Chondrocyte (in vitro differentiated cells): ENCODE measurements at regions not wholly inside any gene's neighbourhood (a gene's known extent, or its start where the extent isn't known, plus 50 kb on each side); places are given as distances from the start of the nearest gene placed in this dataset.
"Not testable (repeated sequence)": the region's sequence is repeated elsewhere in the genome, so short reads cannot be mapped to it uniquely, and the experiment has no call there.

Experiments used
- DNase-seq: peaks from one replicate; pipeline ENCODE4 v3.0.0; 2021; ENCODE audit warnings: mixed read lengths, low spot score
- H3K27ac Mint-ChIP-seq: one replicate; pipeline ENCODE4 v1.8.0; 2021; ENCODE audit warnings: mild to moderate bottlenecking, moderate library complexity, mixed read lengths; ENCODE audit not compliant: unreplicated experiment
- H3K27me3 Mint-ChIP-seq: 2 replicates; pipeline ENCODE4 v1.8.0; 2021; ENCODE audit warnings: low read depth, mixed read lengths
- H3K36me3 Mint-ChIP-seq: 2 replicates; pipeline ENCODE4 v1.8.0; 2021; ENCODE audit warnings: low read depth, mixed read lengths
- H3K4me1 Mint-ChIP-seq: 2 replicates; pipeline ENCODE4 v1.8.0; 2021; ENCODE audit warnings: low read depth, mild to moderate bottlenecking, mixed read lengths
- H3K4me3 Mint-ChIP-seq: one replicate; pipeline ENCODE4 v1.8.0; 2021; ENCODE audit warnings: mild to moderate bottlenecking, moderate library complexity, mixed read lengths; ENCODE audit not compliant: unreplicated experiment
- H3K9me3 Mint-ChIP-seq: 2 replicates; pipeline ENCODE4 v1.8.0; 2021; ENCODE audit warnings: low read depth, mixed read lengths
- TF ChIP-seq, protein P1 (sequence below): fragments of 200-600 bp; sonication (generic); IDR thresholded peaks from 2 replicates; pipeline ENCODE4 v1.5.0; 2021; ENCODE audit warnings: antibody characterized with exemption, mild to moderate bottlenecking, moderate library complexity

DNA sequence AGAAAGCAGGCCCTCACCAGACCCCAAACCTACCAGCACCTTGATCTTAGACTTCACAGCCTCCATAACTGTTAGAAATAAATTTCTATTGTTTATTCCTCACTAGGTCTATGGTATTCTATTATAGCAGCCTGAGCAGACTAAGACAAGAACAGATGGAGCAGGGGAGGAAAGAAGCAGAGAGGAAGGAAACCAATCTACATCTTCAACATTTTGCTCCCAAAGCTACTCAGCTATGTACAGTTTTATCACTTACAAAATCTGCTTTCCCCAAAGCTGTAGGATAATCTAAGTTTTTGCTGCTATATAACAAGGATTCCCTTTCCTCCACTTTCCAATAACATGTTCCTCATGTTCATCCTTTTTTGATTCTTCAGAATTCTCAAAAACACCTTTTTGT is 274.4 kb upstream of the CHAC2 start:
- H3K4me1 Mint-ChIP-seq, result peaks cover 28% of the 10 kb centered on the region
- TF ChIP-seq, protein P1, sequence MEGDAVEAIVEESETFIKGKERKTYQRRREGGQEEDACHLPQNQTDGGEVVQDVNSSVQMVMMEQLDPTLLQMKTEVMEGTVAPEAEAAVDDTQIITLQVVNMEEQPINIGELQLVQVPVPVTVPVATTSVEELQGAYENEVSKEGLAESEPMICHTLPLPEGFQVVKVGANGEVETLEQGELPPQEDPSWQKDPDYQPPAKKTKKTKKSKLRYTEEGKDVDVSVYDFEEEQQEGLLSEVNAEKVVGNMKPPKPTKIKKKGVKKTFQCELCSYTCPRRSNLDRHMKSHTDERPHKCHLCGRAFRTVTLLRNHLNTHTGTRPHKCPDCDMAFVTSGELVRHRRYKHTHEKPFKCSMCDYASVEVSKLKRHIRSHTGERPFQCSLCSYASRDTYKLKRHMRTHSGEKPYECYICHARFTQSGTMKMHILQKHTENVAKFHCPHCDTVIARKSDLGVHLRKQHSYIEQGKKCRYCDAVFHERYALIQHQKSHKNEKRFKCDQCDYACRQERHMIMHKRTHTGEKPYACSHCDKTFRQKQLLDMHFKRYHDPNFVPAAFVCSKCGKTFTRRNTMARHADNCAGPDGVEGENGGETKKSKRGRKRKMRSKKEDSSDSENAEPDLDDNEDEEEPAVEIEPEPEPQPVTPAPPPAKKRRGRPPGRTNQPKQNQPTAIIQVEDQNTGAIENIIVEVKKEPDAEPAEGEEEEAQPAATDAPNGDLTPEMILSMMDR, result no peak
- no peak overlapping the region for H3K27ac Mint-ChIP-seq
- H3K4me3 Mint-ChIP-seq, result no peak overlapping the region
- no peaks in the 10 kb centered on the region for H3K27me3 Mint-ChIP-seq
- no peak for DNase-seq
- H3K36me3 Mint-ChIP-seq, result no peaks in the 10 kb centered on the region
- H3K9me3 Mint-ChIP-seq, result no peaks in the 10 kb centered on the region

GRCh38 chr2:53490659-53491058 is 276.9 kb upstream of the CHAC2 start:
- no peak overlapping the region for H3K4me3 Mint-ChIP-seq
- DNase-seq, result no peak

DNA sequence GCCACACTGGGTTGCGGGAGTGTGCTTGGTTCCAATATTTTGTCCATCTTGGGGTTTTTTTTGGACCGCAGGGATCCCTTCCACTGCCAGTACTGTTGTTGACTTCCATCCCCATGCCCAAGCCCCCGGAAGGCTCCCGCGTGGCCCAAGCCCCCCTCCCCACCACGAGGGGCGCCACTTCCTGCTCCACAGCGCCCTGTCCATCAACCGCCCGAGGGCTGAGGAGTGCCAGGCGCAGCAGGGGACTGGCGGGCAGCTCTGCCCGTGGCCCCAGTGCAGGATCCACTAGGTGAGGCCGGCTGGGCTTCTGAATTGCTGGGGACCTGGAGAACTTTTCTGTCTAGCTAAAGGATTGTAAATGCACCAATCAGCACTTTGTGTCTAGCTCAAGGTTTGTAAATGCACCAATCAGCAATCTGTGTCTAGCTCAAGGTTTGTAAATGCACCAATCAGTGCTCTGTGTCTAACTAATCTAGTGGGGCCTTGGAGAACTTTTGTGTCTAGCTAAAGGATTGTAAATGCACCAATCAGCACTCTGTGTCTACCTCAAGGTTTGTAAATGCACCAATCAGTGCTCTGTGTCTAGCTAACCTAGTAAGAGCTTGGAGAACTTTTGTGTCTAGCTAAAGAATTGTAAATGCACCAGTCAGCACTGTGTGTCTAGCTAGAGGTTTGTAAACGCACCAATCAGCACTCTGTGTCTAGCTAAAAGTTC is 281.3 kb upstream of the CHAC2 start:
- not testable (repeated sequence) for H3K27me3 Mint-ChIP-seq, H3K4me3 Mint-ChIP-seq, H3K9me3 Mint-ChIP-seq, DNase-seq, H3K27ac Mint-ChIP-seq, H3K36me3 Mint-ChIP-seq
- peaks cover 42% of the 10 kb centered on the region for H3K4me1 Mint-ChIP-seq

More at GRCh38 chr2:53490659-53491058, 276.9 kb upstream of the CHAC2 start:
- Mint-ChIP-seq H3K9me3 (no peaks in the 10 kb centered on the region), H3K36me3 (no peaks in the 10 kb centered on the region), H3K4me1 (peaks cover 38% of the 10 kb centered on the region), H3K27me3 (no peaks in the 10 kb centered on the region), H3K27ac (peak overlapping the region; percentile 88)
- TF ChIP-seq, protein P1, result no peak

DNA sequence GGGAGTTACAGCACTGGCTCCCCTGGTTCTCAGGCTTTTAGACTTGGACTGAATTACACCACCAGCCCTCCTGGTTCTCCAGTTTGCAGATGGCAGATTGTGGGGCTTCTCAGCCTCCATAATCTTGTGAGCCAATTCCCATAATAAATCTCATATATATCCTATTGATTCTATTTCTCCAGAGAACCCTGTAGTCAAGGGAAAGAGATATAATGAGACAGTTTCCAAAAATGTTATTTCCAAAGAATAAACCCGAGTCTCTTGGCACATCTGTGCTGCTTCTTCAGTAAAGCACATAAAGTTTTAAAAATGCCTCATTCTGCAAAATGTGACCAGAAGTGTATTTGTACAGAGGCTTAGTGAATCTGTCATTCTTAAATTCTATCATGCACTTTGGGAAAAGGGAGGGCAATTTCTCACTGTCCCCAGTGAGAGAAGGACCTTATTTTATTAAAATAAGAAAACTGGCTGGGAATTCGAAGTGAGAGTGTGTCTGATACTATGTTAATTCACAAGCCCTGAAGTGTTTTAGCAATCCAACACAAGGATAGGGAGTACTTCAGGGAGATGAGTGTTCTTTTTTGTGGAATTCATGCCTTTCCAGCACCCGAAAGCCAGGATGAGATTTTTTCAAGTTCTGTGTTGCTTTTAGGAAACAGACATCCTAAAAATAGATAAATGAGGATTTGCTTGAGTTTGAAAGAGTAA is 282.4 kb upstream of the CHAC2 start:
- H3K27ac Mint-ChIP-seq, result peak overlapping the region; percentile 84
- no peak for DNase-seq
- peaks cover 3% of the 10 kb centered on the region for H3K9me3 Mint-ChIP-seq
- no peak overlapping the region for H3K4me3 Mint-ChIP-seq
- TF ChIP-seq, protein P1, result no peak
- peaks cover 31% of the 10 kb centered on the region for H3K4me1 Mint-ChIP-seq
- H3K27me3 Mint-ChIP-seq, result no peaks in the 10 kb centered on the region
- H3K36me3 Mint-ChIP-seq, result peaks cover 2% of the 10 kb centered on the region

DNA sequence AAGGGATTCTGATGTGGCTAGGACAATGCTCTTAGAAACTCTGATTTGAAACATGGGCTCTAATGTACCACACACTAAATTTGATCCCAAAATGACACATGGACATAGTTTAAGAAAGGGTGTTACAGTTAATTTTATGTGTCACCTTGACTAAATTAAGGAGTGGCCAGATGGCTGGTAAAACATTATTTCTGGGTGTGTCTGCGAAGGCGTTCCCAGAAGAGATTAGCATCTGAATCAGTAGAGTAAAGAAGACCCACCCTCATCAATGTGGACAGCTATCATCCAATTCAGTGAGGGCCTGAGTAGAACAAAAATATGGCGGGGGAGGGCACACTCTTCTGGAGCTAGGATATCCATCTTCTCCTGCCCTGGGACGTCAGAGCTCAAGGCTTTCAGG is 283.1 kb upstream of the CHAC2 start:
- peaks cover 25% of the 10 kb centered on the region for H3K4me1 Mint-ChIP-seq
- H3K9me3 Mint-ChIP-seq, result peaks cover 3% of the 10 kb centered on the region
- H3K36me3 Mint-ChIP-seq, result peaks cover 2% of the 10 kb centered on the region
- TF ChIP-seq, protein P1, result no peak
- no peak overlapping the region for H3K27ac Mint-ChIP-seq
- H3K4me3 Mint-ChIP-seq, result no peak overlapping the region
- no peaks in the 10 kb centered on the region for H3K27me3 Mint-ChIP-seq
- DNase-seq, result no peak
